Testis (tissue), 2 donors: ENCODE measurements at regions not wholly inside any gene's neighbourhood (a gene's known extent, or its start where the extent isn't known, plus 50 kb on each side); places are given as distances from the start of the nearest gene placed in this dataset.

Source experiments
- DNase-seq: peaks from one replicate; pipeline ENCODE4 v3.0.0-alpha.2; 2019
- H3K27ac ChIP-seq, 2 donors: fragments of 200-600 bp; sonication (generic); one replicate each; pipeline ENCODE4 v1.5.1; 2019
- H3K27me3 ChIP-seq: fragments of 200-600 bp; sonication (generic); one replicate; pipeline ENCODE4 v1.5.1; 2019
- H3K36me3 ChIP-seq: fragments of 200-600 bp; sonication (generic); one replicate; pipeline ENCODE4 v1.5.1; 2017; ENCODE audit warnings: low read depth; ENCODE audit errors: missing control alignments
- H3K4me1 ChIP-seq: fragments of 200-600 bp; sonication (generic); one replicate; pipeline ENCODE4 v1.5.1; 2019
- H3K4me3 ChIP-seq, 2 donors: fragments of 200-600 bp; sonication (generic); one replicate each; pipeline ENCODE4 v1.5.1; 2017 to 2019
- H3K9me3 ChIP-seq: fragments of 200-600 bp; sonication (generic); one replicate; pipeline ENCODE4 v1.5.1; 2017
- CTCF ChIP-seq, 3 experiments: fragments of 450-650 bp in 2 of 3; fragments of 200-600 bp in 1 of 3; sonication (generic) in 1 of 3; IDR thresholded peaks; one replicate each; pipeline ENCODE4 v1.5.1; 2016 to 2019; ENCODE audit warnings: antibody characterized with exemption in 3 of 3, mild to moderate bottlenecking in 2 of 3, moderate library complexity in 1 of 3
- POLR2A ChIP-seq: fragments of 450-650 bp; IDR thresholded peaks from one replicate; pipeline ENCODE4 v1.6.1; 2017; ENCODE audit warnings: antibody characterized with exemption, mild to moderate bottlenecking, moderate library complexity
- WGBS, 2 donors: methylation state at CpG; one replicate each; pipeline ENCODE4 v1.1.5; 2018; 5-methylcytosine and 5-hydroxymethylcytosine counted together
- intact Hi-C: fragments of 100-400 bp; cut with DNase I; formaldehyde crosslinking; loops from one replicate; pipeline ENCODE4 v1.15.1; 2023; ENCODE audit warnings: low total_unique reads

DNA sequence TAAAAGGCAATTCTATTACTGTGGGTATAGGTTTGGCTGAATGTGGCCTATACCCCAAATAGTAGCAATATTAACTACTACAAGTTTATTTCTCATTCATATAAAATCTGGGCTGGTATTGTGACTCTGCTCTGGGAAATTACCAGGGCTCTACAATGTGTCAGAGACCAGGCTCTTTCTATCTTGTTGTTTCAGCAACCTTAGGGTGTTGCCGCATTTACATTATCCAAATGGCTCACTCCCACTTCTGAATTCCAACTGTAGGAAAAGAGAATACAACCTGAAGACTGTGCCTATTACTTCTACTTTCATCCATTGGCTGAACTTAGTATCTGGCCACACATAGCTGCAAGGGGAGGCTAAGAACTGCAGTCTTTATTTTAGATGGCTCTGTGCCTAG, 106.7 kb upstream of the CENPW start:
- Histone ChIP-seq H3K4me3 (no peak overlapping the region), H3K9me3 (no peaks in the 10 kb centered on the region), H3K4me1 (peaks cover 8% of the 10 kb centered on the region), H3K27ac (peak overlapping the region; percentile 5 to 23), H3K36me3 (no peaks in the 10 kb centered on the region), H3K27me3 (no peaks in the 10 kb centered on the region)
- no peak for DNase-seq
- WGBS, 2 donors: 76 to 78% methylated on average over 1 of the region's 1 CpG
- intact Hi-C loops: no loop called here
- TF ChIP-seq POLR2A (no peak), CTCF (IDR thresholded peaks at IDR 0.05) (no peak)

DNA sequence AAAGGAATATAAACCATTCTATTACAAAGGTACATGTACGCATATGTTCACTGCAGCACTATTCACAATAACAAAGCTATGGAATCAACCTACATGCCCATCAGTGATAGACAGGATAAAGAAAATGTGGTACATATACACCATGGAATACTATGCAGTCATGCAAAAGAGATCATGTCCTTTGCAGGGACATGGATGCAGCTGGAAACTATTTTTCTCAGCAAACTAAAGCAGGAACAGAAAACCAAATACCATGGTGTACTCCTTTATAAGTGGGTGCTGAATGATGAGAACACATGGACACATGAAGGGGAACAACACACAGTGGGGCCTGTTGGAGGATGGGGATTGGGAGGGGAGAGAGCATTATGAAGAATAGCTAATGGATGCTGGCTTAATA, 104.6 kb upstream of the CENPW start:
- no peak for DNase-seq
- no peak overlapping the region for H3K4me3 ChIP-seq
- no peak overlapping the region for H3K27ac ChIP-seq
- no peak for TF ChIP-seq CTCF (IDR thresholded peaks at IDR 0.05)
- TF ChIP-seq POLR2A: no peak
- 94 to 100% methylated on average over 1 of the region's 1 CpG for WGBS, 2 donors
- intact Hi-C loops: no loop called here
- H3K27me3 ChIP-seq: no peaks in the 10 kb centered on the region
- H3K36me3 ChIP-seq: no peaks in the 10 kb centered on the region
- peaks cover 8% of the 10 kb centered on the region for H3K4me1 ChIP-seq
- H3K9me3 ChIP-seq: no peaks in the 10 kb centered on the region

GRCh38 chr6:126245077-126245476, 94.8 kb upstream of the CENPW start:
- H3K27me3 ChIP-seq: no peaks in the 10 kb centered on the region
- no peaks in the 10 kb centered on the region for H3K36me3 ChIP-seq
- TF ChIP-seq CTCF (IDR thresholded peaks at IDR 0.05): no peak
- no peak for TF ChIP-seq POLR2A
- H3K4me1 ChIP-seq: no peaks in the 10 kb centered on the region
- no peak for DNase-seq
- intact Hi-C loops: no loop called here
- WGBS, 2 donors: 86 to 92% methylated on average over 1 of the region's 1 CpG
- no peaks in the 10 kb centered on the region for H3K9me3 ChIP-seq
- H3K4me3 ChIP-seq: no peak overlapping the region
- H3K27ac ChIP-seq: no peak overlapping the region

GRCh38 chr6:126252154-126252553, 87.8 kb upstream of the CENPW start:
- intact Hi-C loops: no loop called here

More at GRCh38 chr6:126252154-126252553, 87.8 kb upstream of the CENPW start:
- WGBS, 2 donors: 88 to 100% methylated on average over 2 of the region's 2 CpGs
- Histone ChIP-seq H3K36me3 (no peaks in the 10 kb centered on the region), H3K27ac (no peak overlapping the region), H3K27me3 (no peaks in the 10 kb centered on the region), H3K9me3 (no peaks in the 10 kb centered on the region), H3K4me1 (no peaks in the 10 kb centered on the region), H3K4me3 (no peak overlapping the region)
- TF ChIP-seq CTCF (IDR thresholded peaks at IDR 0.05): no peak
- no peak for TF ChIP-seq POLR2A
- no peak for DNase-seq
